HG03139 (cell line): ENCODE measurements at regions not wholly inside any gene's neighbourhood (a gene's known extent, or its start where the extent isn't known, plus 50 kb on each side); places are given as distances from the start of the nearest gene placed in this dataset.
"Not testable (repeated sequence)": the region's sequence is repeated elsewhere in the genome, so short reads cannot be mapped to it uniquely, and the experiment has no call there.

ENCODE experiments used
- ATAC-seq: cut with Tn5 transposase; IDR thresholded peaks from one replicate; pipeline ENCODE4 v1.9.1; 2021; ENCODE audit not compliant: unreplicated experiment

DNA sequence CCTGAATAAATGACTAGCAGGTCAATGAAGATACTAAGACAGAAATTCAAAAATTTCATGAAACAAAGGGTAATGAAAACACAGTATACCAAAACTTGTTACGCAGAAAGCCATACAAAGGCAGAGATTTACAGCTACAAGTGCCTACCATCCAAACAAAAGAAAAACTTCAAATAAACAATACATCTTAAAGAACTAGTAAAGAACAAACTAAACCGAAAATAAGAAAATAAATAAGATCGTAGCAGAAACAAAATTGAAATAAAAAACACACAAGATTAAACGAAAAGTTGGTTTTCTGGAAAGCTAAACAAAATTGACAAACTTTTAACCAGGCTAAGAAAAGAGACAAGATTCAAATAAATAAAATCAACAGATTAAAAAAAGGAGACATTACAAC is 51.5 kb downstream of the VPREB1 start:
- ATAC-seq: not testable (repeated sequence)

GRCh38 chr22:22297159-22297793 is 52.7 kb downstream of the VPREB1 start:
- ATAC-seq: not testable (repeated sequence)

GRCh38 chr22:22297794-22298653 is 53.4 kb downstream of the VPREB1 start:
- ATAC-seq: peak; percentile 84

- not testable (repeated sequence) for ATAC-seq
Measured at GRCh38 chr22:22298654-22299009, 54.0 kb downstream of the VPREB1 start.

- not testable (repeated sequence) for ATAC-seq
Measured at GRCh38 chr22:22300511-22300910, 55.9 kb downstream of the VPREB1 start.

DNA sequence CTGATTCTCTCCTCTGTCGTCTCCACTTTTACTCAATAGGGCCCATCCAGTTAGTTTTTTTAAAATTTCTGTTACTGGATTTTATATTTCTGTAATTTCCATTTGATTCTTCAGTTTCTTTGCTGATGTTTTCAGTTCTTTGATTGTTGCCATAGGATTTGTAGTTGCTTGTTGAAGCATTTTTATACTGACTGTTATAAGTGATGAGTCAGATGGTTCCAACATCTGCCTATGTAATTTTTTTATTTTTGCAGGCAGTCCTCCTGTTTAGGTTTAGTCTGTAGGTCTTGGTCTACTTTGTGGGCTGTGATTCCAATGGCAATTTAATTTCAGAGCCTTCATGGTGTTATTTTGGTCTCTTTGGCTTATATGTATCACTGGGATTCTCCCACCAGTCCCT is 56.4 kb downstream of the VPREB1 start:
- ATAC-seq: not testable (repeated sequence)

GRCh38 chr22:22316589-22316988 is 72.0 kb downstream of the VPREB1 start:
- no peak for ATAC-seq

DNA sequence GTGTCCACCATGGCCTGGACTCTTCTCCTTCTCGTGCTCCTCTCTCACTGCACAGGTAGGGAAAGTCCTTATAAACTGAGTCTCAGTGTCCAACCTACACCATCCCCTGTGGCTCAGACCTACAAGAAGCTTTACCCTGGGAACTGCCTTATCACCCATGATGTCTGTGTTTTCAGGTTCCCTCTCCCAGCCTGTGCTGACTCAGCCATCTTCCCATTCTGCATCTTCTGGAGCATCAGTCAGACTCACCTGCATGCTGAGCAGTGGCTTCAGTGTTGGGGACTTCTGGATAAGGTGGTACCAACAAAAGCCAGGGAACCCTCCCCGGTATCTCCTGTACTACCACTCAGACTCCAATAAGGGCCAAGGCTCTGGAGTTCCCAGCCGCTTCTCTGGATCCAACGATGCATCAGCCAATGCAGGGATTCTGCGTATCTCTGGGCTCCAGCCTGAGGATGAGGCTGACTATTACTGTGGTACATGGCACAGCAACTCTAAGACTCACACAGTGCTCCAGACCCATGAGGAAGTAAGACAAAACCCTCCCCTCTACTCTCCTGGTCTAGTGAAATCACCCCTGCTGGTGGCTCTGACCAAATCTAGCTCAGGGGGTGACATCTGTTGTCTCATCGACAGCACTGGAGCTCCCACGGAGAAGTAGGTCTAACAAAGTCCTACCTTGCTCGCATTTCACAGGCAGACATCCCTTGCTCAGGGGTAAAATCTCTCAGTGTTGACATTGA is 74.3 kb downstream of the VPREB1 start:
- ATAC-seq: no peak

GRCh38 chr22:22321743-22322611 is 77.4 kb downstream of the VPREB1 start:
- ATAC-seq: peak; percentile 88

DNA sequence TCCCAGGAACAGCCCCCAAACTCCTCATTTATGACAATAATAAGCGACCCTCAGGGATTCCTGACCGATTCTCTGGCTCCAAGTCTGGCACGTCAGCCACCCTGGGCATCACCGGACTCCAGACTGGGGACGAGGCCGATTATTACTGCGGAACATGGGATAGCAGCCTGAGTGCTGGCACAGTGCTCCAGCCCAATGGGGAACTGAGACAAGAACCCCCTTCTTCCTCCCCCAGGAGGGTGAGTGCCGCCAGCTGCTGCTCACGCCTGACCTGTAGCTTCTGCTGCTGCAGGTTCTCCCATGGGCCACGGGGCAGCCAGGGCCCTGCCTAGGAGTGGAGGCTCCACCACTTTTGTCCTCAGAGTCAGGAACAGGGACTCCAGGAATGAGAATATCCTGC is 78.2 kb downstream of the VPREB1 start:
- ATAC-seq: no peak

GRCh38 chr22:22327723-22328122 is 83.1 kb downstream of the VPREB1 start:
- no peak for ATAC-seq

- ATAC-seq: no peak
Measured at GRCh38 chr22:22329792-22330191, 85.2 kb downstream of the VPREB1 start.

GRCh38 chr22:22335640-22336039 is 91.1 kb downstream of the VPREB1 start:
- ATAC-seq: not testable (repeated sequence)

DNA sequence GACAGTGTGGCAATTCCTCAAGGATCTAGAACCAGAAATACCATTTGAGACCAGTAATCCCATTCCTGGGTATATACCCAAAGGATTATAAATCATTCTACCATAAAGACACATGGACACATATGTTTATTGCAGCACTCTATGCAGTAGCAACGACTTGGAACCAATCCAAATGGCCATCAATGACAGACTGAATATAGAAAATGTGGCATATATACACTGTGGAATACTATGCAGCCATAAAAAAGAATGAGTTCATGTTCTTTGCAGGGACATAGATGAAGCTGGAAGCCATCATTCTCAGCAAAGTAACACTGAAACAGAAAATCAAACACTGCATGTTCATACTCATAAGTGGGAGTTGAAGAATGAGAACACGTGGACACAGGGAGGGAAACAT is 91.7 kb downstream of the VPREB1 start:
- not testable (repeated sequence) for ATAC-seq

DNA sequence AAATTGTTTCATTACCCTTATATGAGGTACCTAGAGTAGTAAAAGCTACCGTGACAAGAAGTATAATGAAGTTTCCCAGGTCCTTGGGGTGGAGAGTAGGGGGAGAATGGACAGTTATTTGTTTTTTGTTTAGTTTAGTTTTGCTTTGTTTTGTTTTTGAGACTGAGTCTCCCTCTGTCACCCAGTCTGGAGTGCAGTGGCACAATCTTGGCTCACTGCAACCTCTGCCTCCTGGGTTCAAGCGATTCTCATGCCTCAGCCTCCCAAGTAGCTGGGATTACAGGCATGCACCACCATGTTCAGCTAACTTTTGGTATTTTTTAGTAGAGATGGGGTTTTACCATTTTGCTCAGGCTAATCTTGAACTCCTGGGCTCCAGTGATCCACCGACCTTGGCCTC is 94.2 kb downstream of the VPREB1 start:
- not testable (repeated sequence) for ATAC-seq

GRCh38 chr22:22341736-22342135 is 97.2 kb downstream of the VPREB1 start:
- no peak for ATAC-seq

- ATAC-seq: no peak
Measured at GRCh38 chr22:22342697-22343580, 98.4 kb downstream of the VPREB1 start.

GRCh38 chr22:22343581-22344296 is 99.2 kb downstream of the VPREB1 start:
- no peak for ATAC-seq

DNA sequence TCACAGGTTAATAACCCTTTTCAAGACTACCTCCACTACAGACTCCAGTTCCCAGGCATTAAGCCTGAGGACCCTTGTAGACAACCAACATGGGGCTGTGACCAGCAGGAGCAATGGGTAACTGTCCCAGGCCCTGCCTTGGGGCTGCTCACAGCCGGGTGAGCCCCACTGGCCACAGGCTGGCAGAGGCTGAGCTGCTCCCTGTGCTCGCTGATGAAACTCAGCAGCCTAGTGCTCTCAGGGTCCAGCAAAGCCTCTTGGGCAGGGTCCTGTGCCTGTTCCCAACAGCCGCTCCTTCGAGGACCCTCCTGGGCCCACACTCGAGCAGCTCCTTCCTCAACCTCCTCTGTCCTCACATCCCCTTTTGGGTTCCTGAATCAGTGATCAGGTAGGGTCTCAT is 99.8 kb downstream of the VPREB1 start:
- no peak for ATAC-seq
